RPMI7951 (cell line): ENCODE measurements at regions not wholly inside any gene's neighbourhood (a gene's known extent, or its start where the extent isn't known, plus 50 kb on each side); places are given as distances from the start of the nearest gene placed in this dataset.

ENCODE experiments used
- DNase-seq: peaks from one replicate; pipeline ENCODE4 v3.0.0-alpha.2; 2012; ENCODE audit warnings: low read depth

DNA sequence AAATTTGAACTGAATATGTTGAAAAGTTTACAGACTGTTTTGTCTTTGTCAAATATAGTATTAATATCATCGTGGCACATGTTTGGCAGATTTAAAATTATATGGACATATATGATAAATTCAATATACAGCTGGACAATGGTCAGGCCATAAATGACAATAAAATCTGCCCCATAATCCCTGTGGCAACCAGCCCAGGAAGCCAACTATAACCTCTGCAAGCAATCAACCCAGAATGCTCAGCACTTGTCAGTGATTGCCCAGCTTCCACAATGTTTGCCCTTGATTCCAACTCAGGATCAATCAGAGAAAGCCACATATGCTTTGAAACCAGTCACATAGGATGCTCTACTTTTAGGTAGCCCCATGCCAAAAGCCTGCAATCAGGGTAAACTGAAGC is 671.9 kb downstream of the SUCLG1 start:
- no peak for DNase-seq

DNA sequence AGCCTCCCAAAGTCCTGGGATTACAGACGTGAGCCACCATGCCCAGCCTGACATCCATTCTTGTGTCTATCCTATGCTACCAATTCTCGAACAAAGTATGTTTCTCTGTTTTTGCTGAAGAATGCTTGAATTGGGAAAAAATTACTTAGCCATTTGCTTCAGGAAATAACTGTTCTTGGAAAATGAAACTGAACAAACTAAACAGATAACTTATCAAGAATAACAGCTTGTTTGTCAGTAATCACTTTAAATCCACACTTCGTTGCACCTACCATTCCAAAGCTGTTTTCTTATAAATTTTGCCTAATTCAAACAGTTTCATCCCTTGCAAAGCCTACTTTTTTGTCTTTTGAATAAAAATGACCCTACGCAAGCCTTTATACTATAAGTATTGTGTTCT is 672.9 kb downstream of the SUCLG1 start:
- DNase-seq = no peak

DNA sequence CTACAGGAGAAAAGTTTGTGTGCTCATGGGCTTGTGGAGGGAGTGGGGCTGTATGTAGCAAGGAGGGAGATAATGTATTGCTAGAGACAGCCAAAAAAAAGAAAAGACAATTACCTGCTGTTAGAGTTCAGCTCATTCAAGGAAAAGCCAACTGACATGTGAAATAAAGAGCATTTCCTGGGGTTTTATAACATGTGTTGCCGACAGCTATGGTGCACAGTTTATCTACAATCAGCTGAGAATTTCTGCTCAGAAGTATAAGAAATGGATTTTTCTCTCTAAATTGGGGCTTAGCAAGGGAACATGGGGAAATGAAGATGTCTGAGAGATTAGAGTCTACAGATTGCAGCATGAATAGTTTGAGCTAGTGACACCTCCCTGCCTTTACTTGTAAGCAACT is 674.1 kb downstream of the SUCLG1 start:
- no peak for DNase-seq

DNA sequence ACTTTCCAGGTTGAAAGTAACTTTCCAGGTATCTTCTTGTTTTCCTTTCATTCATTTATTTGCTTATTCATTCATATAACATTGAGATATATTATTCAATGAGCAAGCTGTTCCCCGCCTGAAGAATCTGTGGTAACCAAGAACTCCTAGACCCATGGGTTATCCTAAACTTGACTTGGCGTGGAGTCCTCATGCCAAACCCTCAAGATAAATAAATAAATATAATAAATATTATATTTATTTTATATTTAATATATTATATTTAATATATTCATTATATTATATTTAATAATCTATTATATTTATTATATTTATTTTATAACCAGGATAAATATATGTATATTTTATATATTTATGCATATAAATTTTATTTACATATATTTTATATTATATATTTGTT is 674.8 kb downstream of the SUCLG1 start:
- DNase-seq = no peak

GRCh38 chr2:83782122-83782521 is 677.0 kb downstream of the SUCLG1 start:
- no peak for DNase-seq

GRCh38 chr2:83764447-83765005 is 694.6 kb downstream of the SUCLG1 start:
- no peak for DNase-seq

GRCh38 chr2:83757329-83757728 is 701.8 kb downstream of the SUCLG1 start:
- no peak for DNase-seq

- no peak for DNase-seq
Observed at GRCh38 chr2:83756219-83756618, 702.9 kb downstream of the SUCLG1 start.

DNA sequence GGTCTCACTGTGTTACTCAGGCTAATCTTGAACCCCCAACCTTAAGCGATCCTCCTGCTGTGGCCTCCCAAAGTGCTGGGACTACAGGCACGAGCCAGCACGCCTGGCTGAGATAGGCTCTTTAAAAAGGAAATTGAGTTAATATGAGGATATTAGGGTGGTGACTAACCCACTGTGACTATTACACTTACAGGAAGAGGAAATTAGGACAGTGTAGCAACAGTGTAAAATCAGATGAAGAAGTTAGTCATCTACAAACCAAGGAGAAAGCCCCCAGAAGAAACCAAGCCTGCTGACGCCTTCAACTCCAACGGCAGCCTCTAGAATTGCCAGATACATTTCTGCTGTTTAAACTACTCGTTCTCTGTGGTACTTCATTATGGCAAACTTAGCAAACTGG is 711.9 kb downstream of the SUCLG1 start:
- DNase-seq = no peak

- DNase-seq = no peak
Observed at GRCh38 chr2:83744855-83745254, 714.2 kb downstream of the SUCLG1 start.

DNA sequence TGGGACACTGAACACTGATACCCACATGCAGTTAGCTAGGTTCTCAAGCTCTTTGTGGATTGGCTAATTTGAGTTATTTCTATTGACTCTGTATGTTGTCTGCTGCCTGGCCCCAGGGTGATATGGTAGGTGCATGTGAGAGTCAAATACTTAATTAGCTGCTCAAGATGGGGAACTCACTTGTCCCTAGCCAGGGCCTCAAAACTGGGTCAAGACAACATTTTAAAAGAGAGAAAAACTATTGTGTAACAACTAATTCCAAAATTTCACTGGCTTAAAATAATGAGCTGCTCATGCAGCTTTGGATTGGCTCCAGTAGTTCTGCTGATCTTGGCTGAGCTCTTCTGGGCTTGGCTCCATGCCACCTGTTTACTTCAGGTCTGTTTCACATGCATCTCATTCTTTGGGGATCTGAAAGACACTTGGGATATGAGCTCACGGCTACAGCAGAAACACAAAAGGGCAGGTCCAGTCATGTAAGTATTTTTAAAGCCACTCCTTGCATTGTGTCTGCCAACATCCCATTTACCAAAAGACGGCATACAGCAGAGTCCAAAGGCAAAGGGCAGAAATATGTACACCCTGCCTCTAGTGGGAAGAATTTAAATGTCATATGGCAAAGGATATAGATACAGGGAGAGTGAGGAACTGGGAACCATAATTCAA is 716.8 kb downstream of the SUCLG1 start:
- DNase-seq = no peak

DNA sequence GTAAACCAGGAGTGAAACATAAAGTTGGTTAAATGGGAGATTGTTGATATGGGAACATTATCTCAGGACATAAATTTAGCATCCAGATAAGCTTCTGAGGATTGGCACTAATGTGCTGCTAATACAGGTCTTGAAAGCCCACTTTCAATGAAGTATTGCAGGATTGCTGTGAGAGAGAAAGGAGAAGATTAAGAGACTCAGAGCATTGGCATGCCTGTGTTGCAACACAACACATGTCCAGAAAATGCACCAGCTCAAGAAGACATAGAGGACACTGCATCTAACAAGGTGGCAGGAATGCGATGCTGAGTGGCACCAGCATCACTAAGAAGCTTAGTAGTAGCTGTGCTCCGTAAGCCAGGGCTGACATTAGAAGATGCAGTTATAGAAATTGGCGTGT is 728.9 kb downstream of the SUCLG1 start:
- DNase-seq = no peak

GRCh38 chr2:83725735-83726134 is 733.3 kb downstream of the SUCLG1 start:
- DNase-seq = no peak

- DNase-seq = no peak
Observed at GRCh38 chr2:83705146-83705545, 753.9 kb downstream of the SUCLG1 start.

DNA sequence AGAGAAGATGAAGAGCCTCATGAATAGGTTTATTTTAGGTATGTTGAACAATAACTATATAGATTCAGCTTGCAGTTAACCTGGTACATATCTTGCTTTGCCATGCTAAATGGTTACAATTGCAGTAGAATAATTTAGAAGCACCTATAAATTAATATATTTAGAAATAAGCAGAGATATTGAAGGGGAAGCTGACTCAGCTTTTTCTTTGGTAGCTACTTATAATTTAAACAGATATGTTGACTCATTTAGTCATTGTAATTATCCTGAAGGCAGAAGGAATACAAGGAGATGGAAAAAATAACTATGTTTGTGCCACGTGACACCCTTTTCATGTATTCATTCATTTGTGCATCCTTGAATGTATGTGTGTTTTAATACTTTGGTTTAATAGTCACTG is 755.5 kb downstream of the SUCLG1 start:
- DNase-seq = no peak

DNA sequence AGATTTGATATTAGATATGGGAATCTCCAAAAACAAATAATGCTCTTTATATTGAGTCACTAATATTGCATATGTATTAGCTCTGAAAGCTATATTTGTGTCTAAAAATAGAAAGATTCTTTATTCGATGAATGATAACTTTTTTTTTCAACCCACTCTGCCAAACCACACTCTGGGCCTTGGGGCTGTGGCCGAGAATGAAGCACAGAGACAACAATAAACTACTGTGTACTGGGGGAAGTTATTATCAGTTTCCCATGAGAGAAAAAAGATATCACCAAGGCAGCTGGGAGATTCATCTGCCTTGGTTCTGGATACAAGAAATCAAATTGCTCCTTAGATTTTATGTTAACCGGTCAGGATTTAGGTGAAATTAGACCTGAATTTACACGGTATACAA is 762.2 kb downstream of the SUCLG1 start:
- no peak for DNase-seq

GRCh38 chr2:83695530-83695929 is 763.5 kb downstream of the SUCLG1 start:
- no peak for DNase-seq

DNA sequence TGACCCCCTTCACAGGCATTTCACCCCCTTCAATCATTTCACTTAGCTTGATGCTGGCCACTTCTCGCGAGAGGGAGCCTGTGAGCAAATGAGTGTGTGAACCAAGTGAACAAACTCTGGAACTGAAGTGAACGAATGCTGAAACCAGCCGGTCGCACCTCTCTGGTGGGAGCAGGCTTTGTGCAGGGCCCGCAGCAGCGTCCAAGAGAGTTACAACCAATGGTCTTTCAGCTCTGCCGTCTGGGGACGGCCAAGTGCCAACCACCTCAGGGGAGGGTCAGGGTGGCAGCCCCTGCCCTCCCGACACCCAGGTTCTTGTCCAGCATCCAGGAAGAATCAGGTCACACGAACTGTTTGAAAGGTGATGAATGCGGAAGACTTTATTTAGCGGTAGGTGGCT is 764.0 kb downstream of the SUCLG1 start:
- no peak for DNase-seq

- DNase-seq = no peak
Observed at GRCh38 chr2:83689402-83689801, 769.7 kb downstream of the SUCLG1 start.

DNA sequence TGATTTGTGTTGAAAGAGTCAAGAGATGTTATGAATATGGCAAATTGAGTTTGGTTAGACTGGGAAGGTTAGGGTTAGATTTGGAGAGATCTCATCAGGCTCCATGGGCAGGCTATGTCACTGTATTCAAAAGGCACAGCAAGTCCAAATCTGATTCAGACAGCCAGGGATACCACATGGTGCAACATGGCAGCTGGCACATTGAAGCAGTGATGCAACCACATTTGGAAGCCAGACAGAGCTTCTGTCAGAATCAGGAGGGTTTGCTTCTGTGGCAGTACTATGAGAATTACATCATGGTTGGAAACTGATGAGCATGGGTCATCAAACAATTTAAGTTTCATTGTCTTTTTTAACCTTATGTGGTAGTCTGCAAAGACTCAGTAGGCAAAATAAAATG is 772.2 kb downstream of the SUCLG1 start:
- DNase-seq = no peak

- no peak for DNase-seq
Observed at GRCh38 chr2:83674050-83674449, 785.0 kb downstream of the SUCLG1 start.

DNA sequence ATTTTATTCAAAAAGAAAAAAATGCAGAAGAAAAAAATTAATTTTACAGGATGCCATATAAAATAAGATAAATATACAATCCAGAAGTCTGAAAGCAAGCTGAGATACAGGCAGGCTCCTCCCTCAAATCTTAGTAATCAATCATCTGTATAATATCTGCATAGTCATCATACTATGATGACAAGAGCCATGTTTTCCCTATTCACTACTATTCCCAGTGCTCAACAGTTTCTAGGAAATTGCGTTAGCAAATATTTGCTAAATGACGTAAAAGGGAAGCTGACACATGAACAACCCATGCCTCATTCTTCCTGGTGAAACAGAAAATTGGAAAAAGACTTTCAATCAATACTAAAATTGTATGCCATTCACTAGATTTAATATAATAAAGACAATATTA is 793.2 kb downstream of the SUCLG1 start:
- no peak for DNase-seq

GRCh38 chr2:83665154-83665553 is 793.9 kb downstream of the SUCLG1 start:
- no peak for DNase-seq

DNA sequence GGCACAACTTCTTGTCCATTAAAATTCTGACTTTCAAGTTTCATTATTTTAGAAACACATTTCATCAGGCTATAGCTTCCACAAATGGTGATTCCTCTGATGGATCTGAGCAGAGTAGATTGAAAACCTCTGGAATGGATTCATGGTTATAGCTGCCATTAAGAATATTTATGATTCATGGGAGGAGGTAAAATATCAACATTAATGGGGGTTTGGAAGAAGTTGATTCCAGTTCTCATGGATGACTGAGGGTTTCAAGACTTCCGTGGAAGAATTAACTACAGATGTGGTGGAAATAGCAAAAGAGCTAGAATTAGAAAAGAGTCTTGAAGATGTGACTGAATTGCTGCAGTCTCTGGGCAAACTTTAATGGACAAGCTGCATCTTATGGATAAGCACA is 797.4 kb downstream of the SUCLG1 start:
- DNase-seq = no peak
